ENCODE measurements at regions not wholly inside any gene's neighbourhood (a gene's known extent, or its start where the extent isn't known, plus 50 kb on each side); places are given as distances from the start of the nearest gene placed in this dataset.

DNA sequence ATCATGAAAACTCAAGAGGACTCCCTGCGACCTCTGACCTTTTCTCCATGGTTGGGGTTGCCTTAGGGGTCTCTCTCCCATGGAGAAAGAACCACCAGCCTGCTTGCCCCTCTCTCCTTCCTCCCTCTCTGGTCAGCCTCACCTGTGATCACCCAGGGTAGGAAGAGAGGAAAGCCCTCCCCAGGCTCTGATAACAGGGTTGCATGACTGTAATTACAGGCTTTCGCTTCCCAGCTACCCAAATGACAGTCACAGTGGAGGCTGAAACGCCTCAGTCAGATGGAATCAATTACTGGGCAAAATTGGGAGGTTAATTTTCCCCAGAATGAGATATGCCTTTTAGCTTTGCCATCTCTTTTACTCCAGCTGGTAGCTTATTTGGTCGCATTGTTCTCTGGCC lies 265.8 kb upstream of the SOX9 start:
- no peak for TF ChIP-seq EP300 (IDR thresholded peaks at IDR 0.05)
- TF ChIP-seq, protein P1, sequence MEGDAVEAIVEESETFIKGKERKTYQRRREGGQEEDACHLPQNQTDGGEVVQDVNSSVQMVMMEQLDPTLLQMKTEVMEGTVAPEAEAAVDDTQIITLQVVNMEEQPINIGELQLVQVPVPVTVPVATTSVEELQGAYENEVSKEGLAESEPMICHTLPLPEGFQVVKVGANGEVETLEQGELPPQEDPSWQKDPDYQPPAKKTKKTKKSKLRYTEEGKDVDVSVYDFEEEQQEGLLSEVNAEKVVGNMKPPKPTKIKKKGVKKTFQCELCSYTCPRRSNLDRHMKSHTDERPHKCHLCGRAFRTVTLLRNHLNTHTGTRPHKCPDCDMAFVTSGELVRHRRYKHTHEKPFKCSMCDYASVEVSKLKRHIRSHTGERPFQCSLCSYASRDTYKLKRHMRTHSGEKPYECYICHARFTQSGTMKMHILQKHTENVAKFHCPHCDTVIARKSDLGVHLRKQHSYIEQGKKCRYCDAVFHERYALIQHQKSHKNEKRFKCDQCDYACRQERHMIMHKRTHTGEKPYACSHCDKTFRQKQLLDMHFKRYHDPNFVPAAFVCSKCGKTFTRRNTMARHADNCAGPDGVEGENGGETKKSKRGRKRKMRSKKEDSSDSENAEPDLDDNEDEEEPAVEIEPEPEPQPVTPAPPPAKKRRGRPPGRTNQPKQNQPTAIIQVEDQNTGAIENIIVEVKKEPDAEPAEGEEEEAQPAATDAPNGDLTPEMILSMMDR (IDR thresholded peaks at IDR 0.05), result no peak

Measured in stomach (tissue), 4 donors.